Endothelial cell of umbilical vein (primary cell): ENCODE measurements at regions not wholly inside any gene's neighbourhood (a gene's known extent, or its start where the extent isn't known, plus 50 kb on each side); places are given as distances from the start of the nearest gene placed in this dataset.

Source experiments
- BruUV-seq: library from RNA; stranded (reverse); fragments of 400-500 nt; replicated peaks from 2 replicates; lab custom pipeline; 2021; lab: Mats Ljungman, UMichigan
- CTCF ChIA-PET: fragments of 300-600, 350-600 bp; sonication (Branson Sonifier 250); formaldehyde crosslinking; loops from one replicate; lab custom pipeline; 2021; ENCODE audit warnings: antibody characterized with exemption, inconsistent platforms; lab: Charles Lee
- POLR2A ChIA-PET: fragments of 300-600, 350-600 bp; sonication (Branson Sonifier 250); formaldehyde crosslinking; loops from one replicate; lab custom pipeline; 2021; ENCODE audit warnings: antibody characterized with exemption, inconsistent platforms; lab: Charles Lee
- DNase-seq: peaks from one replicate; pipeline ENCODE4 v3.0.0-alpha.2; 2011; ENCODE audit warnings: low read depth, low spot score
- FAIRE-seq: peaks from 2 replicates; lab custom pipeline; 2011; peaks lifted over from hg19 to GRCh38; lab: Jason Lieb, UNC
- H2AFZ ChIP-seq: 2 replicates; pipeline ENCODE4 v1.6.0; 2012; ENCODE audit warnings: low read depth, low read length, control low read depth, inconsistent platforms
- H3K27ac ChIP-seq: 2 replicates; pipeline ENCODE4 v1.5.1; 2011; ENCODE audit warnings: low read depth, mild to moderate bottlenecking, control low read depth, low read length, moderate library complexity; ENCODE audit not compliant: insufficient read depth
- H3K27me3 ChIP-seq, 2 experiments: 2 replicates each; pipeline versions ENCODE4 v1.6.0 to v1.6.1; 2011; ENCODE audit warnings: low read length in 2 of 2, mixed read lengths in 1 of 2; ENCODE audit not compliant: control insufficient read depth in 2 of 2, insufficient read depth in 2 of 2
- H3K36me3 ChIP-seq, 2 experiments: 2 replicates in 1 of 2; 3 replicates in 1 of 2; pipeline ENCODE4 v1.5.1; 2011; ENCODE audit warnings: low read length in 2 of 2, mild to moderate bottlenecking in 1 of 2, moderate library complexity in 1 of 2; ENCODE audit not compliant: control insufficient read depth in 2 of 2, insufficient read depth in 2 of 2; ENCODE audit errors: extremely low read depth in 1 of 2
- H3K4me1 ChIP-seq: 3 replicates; pipeline ENCODE4 v1.5.1; 2011; ENCODE audit warnings: mild to moderate bottlenecking, low read length; ENCODE audit not compliant: control insufficient read depth, insufficient read depth; ENCODE audit errors: extremely low read depth
- H3K4me2 ChIP-seq: 2 replicates; pipeline ENCODE4 v1.6.1; 2011; ENCODE audit warnings: low read length, control low read depth, mixed read lengths; ENCODE audit not compliant: insufficient read depth
- H3K4me3 ChIP-seq, 3 experiments: fragments of 200-600 bp in 1 of 3; sonication (generic), shearing (Covaris generic) in 1 of 3; replicated peaks in 1 of 3; 2 replicates each; pipeline ENCODE4 v1.5.1; 2011 to 2016; ENCODE audit warnings: control low read depth in 3 of 3, low read length in 3 of 3, mild to moderate bottlenecking in 2 of 3, inconsistent platforms in 1 of 3, low read depth in 1 of 3, moderate library complexity in 1 of 3; ENCODE audit not compliant: insufficient read depth in 1 of 3
- H3K79me2 ChIP-seq: 2 replicates; pipeline ENCODE4 v1.6.0; 2012; ENCODE audit warnings: low read length, inconsistent platforms; ENCODE audit not compliant: control insufficient read depth, insufficient read depth
- H3K9ac ChIP-seq: replicated peaks from 2 replicates; pipeline ENCODE3; 2011; ENCODE audit warnings: low read length, control low read depth; ENCODE audit not compliant: insufficient read depth; ENCODE audit errors: extremely low read depth
- H3K9me1 ChIP-seq: replicated peaks from 3 replicates; pipeline ENCODE4 v1.6.0; 2011; ENCODE audit warnings: mild to moderate bottlenecking, low read length; ENCODE audit not compliant: control insufficient read depth, insufficient read depth; ENCODE audit errors: extremely low read depth
- H3K9me3 ChIP-seq: replicated peaks from 2 replicates; pipeline ENCODE4 v1.5.1; 2012; ENCODE audit warnings: low read length, inconsistent platforms; ENCODE audit not compliant: control insufficient read depth, insufficient read depth
- H4K20me1 ChIP-seq: replicated peaks from 2 replicates; pipeline ENCODE3; 2011; ENCODE audit warnings: mild to moderate bottlenecking, low read length; ENCODE audit not compliant: control insufficient read depth, insufficient read depth; ENCODE audit errors: extremely low read depth
- EZH2 ChIP-seq: IDR thresholded peaks from 2 replicates; pipeline ENCODE4 v1.6.1; 2012; ENCODE audit warnings: borderline replicate concordance, low read depth, mild to moderate bottlenecking, moderate library complexity, low read length, inconsistent platforms; ENCODE audit not compliant: severe bottlenecking
- FOS ChIP-seq: IDR thresholded peaks from 2 replicates; pipeline ENCODE4 v1.6.1; 2011; ENCODE audit warnings: mild to moderate bottlenecking, low read length, moderate library complexity, borderline replicate concordance; ENCODE audit not compliant: insufficient read depth
- GATA2 ChIP-seq: IDR thresholded peaks from 2 replicates; pipeline ENCODE4 v1.7.0; 2011; ENCODE audit warnings: low read depth, mild to moderate bottlenecking, moderate library complexity, mixed read lengths, low read length; ENCODE audit not compliant: insufficient read length, insufficient read depth
- JUN ChIP-seq: IDR thresholded peaks from 2 replicates; pipeline ENCODE4 v1.6.1; 2011; ENCODE audit warnings: borderline replicate concordance, low read depth; ENCODE audit not compliant: insufficient read length, insufficient read depth
- MAX ChIP-seq: IDR thresholded peaks from 2 replicates; pipeline ENCODE4 v1.6.1; 2011; ENCODE audit not compliant: insufficient read depth, insufficient read length
- MYC ChIP-seq: IDR thresholded peaks from one replicate; pipeline ENCODE4 v1.6.1; 2011; ENCODE audit warnings: mild to moderate bottlenecking, low read depth, low read length
- POLR2A ChIP-seq: IDR thresholded peaks from 2 replicates; pipeline ENCODE4 v1.6.1; 2012; ENCODE audit warnings: low read depth, mild to moderate bottlenecking, control low read depth, low read length
- POLR2AphosphoS5 ChIP-seq: IDR thresholded peaks from 2 replicates; pipeline ENCODE4 v1.6.1; 2012; ENCODE audit warnings: low read depth, mild to moderate bottlenecking, control low read depth, low read length, moderate library complexity; ENCODE audit not compliant: insufficient read depth
- dilution Hi-C: fragments of 300-500 bp; cut with MboI; formaldehyde crosslinking; loops from one replicate; pipeline ENCODE4 v1.15.0; 2019; ENCODE audit warnings: low sequenced_read_pairs; ENCODE audit not compliant: extremely low pct_ligation_motif_present
- intact Hi-C: fragments of 100-400 bp; cut with micrococcal nuclease; formaldehyde crosslinking; loops from one replicate; pipeline ENCODE4 v1.10.0; 2022
- TF ChIP-seq, protein P1 (sequence below), 2 donors: IDR thresholded peaks; 1 replicate in 1 of 2; 2 replicates in 1 of 2; pipeline ENCODE4 v1.5.1; 2011; ENCODE audit warnings: low read length in 2 of 2, mild to moderate bottlenecking in 2 of 2, moderate library complexity in 2 of 2, control low read depth in 1 of 2, inconsistent platforms in 1 of 2, low read depth in 1 of 2; ENCODE audit not compliant: insufficient read depth in 1 of 2; ENCODE audit errors: extremely low read depth in 1 of 2

GRCh38 chr2:21333684-21334083 lies 209.9 kb downstream of the TDRD15 start:
- Histone ChIP-seq H3K79me2 (no peaks in the 10 kb centered on the region), H3K9ac (no peak overlapping the region), H3K36me3 (no peaks in the 10 kb centered on the region), H3K4me1 (no peaks in the 10 kb centered on the region), H3K9me1 (no peaks in the 10 kb centered on the region), H3K4me3 (no peak overlapping the region), H3K4me2 (no peak overlapping the region), H2AFZ (no peak overlapping the region), H4K20me1 (no peaks in the 10 kb centered on the region), H3K27me3 (no peaks in the 10 kb centered on the region), H3K9me3 (no peaks in the 10 kb centered on the region), H3K27ac (no peak overlapping the region)
- intact Hi-C loops (no loop called here), dilution Hi-C loops (no loop called here)
- FAIRE-seq = no peak
- no TSS peak for BruUV-seq
- no peak for DNase-seq
- ChIA-PET CTCF (no interaction called here), POLR2A (no interaction called here)
- TF ChIP-seq FOS (no peak), EZH2 (no peak), POLR2AphosphoS5 (no peak), MYC (no peak), POLR2A (no peak), MAX (no peak), GATA2 (no peak), JUN (no peak)
- TF ChIP-seq, protein P1, sequence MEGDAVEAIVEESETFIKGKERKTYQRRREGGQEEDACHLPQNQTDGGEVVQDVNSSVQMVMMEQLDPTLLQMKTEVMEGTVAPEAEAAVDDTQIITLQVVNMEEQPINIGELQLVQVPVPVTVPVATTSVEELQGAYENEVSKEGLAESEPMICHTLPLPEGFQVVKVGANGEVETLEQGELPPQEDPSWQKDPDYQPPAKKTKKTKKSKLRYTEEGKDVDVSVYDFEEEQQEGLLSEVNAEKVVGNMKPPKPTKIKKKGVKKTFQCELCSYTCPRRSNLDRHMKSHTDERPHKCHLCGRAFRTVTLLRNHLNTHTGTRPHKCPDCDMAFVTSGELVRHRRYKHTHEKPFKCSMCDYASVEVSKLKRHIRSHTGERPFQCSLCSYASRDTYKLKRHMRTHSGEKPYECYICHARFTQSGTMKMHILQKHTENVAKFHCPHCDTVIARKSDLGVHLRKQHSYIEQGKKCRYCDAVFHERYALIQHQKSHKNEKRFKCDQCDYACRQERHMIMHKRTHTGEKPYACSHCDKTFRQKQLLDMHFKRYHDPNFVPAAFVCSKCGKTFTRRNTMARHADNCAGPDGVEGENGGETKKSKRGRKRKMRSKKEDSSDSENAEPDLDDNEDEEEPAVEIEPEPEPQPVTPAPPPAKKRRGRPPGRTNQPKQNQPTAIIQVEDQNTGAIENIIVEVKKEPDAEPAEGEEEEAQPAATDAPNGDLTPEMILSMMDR (IDR thresholded peaks at IDR 0.05; ENCODE audit: extremely low read depth in 1 of 2, insufficient read depth in 1 of 2, low read depth in 1 of 2, low read length in 2 of 2) = no peak
